Fibroblast of skin of abdomen (primary cell): ENCODE measurements at regions not wholly inside any gene's neighbourhood (a gene's known extent, or its start where the extent isn't known, plus 50 kb on each side); places are given as distances from the start of the nearest gene placed in this dataset.

Experiments used
- DNase-seq: peaks from one replicate; pipeline ENCODE4 v3.0.0-alpha.2; 2013

DNA sequence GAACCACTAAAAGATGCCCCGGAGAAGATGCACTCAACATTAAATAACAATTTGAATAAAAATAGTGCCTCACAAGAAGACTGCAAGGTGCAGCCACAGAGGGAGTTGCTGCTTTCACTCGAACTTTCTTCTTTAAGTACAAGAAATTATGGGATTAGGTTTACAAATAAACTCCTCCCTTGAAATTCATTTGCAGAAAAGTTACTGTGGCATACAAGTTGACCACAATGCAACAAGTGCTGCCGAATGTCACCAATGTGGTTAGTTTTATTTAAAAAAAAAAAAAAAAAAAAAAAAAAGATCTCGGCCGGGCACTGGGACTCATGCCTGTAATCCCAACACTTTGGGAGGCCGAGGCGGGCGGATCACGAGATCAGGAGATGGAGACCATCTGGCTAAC lies 76.8 kb upstream of the RAB4A start:
- no peak for DNase-seq

DNA sequence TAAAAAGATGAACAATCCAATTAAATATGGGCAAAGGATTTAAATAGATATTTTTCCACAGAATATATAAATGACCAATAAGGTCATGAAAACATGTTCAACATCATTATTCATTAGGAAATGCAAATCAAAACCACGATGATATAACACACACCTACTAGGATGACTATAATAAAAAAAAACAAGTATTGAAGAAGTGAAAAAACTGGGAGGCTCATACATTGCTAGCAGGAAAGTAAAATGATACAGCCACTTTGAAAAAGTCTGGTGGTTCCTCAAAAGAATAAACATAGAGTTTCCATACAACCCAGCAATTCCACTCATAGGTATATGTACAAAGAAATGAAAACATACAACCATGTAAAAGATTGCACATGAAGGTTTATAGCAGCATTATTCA lies 75.7 kb upstream of the RAB4A start:
- DNase-seq = no peak

DNA sequence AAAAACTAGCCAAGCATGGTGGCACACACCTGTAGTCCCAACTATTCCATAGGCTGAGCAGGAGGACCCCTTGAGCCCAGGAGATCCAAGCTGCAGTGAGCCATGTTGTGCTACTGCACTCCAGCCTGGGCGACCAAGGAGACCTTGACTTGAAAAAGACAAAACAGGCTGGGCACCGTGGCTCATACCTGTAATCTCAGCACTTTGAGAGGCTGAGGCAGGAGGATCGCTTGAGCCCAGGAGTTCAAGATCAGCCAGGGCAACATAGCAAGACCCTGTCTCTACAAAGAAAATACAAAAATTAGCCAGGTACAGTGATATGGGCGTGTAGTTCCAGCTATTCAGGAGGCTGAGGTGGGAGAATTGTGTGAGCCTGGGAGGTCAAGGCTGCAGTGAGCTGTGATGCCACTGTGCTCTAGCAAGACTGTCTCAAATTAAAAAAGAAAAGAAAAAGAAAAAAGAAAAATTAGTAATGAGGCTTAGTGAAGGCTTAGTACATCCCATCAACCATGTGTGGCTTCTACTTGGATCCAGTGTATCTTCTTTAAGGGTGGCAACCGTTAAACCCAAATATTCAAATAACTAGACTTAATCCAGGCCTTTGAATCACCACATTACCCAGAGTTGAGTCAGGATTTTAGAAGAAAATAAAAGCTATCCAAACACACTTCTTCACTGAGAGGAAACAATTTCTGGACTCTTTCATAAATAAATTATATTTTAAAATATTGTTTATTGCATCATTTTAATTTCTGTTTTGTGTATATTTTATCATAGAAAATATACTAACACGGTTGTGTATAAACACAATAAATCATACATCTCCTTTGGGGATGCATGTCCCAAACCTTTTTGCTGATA lies 74.3 kb upstream of the RAB4A start:
- DNase-seq = peak; percentile 71

DNA sequence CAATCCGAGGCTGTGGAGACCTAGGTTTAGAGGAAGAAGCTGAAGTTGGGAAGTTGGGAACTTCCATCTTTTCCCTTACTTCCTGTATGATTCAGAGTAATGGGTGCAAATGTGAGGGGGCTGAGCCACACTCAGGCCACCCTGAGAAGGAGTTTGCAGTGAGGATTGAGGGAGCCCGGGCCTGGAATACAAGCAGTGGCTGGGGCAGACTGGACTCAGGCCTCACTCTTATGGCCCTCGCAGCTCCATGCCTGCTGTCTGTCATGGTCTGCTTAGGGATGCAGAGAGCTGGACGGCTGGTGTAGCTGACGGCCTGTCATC lies 73.7 kb upstream of the RAB4A start:
- DNase-seq = no peak

DNA sequence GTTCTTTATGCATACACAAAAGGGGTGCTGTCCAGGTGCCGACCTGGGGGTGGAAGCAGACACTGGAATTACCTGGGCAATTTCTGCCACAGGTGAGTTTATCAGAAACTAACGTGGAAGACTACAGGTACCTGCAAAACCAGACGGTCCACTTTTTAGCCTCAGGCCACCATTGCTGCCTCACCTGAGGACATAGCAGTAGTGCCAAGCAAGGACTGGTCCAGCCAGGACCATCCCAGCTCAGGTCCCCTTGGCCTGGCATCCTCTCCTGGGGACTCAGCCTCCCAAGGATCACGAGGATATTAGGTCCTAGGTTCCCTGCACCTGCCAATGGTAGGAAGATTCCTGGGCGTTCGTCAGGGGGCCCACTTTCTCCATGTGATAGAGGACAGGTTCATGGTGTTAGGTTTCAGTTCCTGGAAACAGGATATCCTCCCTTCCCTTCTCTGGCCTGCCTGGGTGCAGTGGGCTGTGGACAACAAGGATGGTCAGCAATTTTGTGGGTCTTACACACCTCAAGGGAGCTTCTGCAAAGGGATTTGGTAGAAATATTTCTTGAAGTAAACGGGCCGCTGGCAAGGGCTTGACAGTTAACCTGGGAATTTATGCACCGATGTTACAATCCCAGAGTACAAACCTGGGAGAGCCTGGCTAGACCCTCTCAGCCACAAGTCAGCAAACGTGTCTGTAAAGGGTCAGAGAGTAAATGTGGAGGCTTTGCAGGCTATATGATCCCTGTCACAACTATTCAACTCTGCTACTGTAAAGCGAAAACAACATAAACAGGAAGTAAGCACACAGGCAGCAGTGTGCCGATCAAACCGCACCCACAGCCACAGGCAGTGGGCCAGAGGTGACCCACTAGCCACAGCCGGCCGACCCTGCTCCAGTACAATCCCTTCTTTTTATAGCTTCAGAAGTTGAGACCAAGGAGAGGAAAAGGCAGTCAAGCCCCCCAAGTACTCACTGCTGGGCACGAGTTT lies 71.4 kb upstream of the RAB4A start:
- DNase-seq = no peak

DNA sequence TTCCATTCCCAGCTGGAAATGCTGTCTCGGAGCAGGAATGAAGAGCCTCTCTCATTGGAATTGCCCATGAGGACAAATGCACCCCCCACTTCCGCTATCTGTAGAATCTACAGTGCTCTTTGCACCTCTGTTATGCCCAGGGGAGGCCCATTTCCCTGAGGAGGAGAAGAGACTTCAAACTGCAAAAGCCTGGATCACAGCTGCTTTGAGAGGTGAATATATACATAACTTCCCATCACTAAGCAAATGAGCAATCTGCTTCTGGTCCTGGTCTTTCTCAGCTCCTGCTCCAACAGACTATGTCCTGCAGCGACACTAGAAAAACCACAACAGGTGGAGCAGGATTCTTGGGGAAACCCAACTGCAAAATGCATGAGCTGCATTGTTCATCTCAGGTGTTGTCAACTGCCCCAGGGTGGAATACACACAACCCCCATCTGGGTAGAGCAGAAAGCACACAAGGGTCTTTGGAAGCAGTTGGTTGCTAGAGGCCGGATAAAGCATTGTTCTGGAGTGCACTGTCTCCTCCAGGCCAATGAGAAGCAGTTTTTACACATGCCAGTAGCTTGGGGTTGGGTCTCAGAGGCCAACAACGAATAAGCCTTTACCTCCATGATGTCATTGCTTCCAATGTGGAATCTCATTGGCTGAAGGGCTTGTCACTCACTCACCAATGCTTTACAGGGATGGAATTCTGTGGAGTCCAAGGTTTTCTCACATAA lies 67.7 kb upstream of the RAB4A start:
- DNase-seq = peak; percentile 83

DNA sequence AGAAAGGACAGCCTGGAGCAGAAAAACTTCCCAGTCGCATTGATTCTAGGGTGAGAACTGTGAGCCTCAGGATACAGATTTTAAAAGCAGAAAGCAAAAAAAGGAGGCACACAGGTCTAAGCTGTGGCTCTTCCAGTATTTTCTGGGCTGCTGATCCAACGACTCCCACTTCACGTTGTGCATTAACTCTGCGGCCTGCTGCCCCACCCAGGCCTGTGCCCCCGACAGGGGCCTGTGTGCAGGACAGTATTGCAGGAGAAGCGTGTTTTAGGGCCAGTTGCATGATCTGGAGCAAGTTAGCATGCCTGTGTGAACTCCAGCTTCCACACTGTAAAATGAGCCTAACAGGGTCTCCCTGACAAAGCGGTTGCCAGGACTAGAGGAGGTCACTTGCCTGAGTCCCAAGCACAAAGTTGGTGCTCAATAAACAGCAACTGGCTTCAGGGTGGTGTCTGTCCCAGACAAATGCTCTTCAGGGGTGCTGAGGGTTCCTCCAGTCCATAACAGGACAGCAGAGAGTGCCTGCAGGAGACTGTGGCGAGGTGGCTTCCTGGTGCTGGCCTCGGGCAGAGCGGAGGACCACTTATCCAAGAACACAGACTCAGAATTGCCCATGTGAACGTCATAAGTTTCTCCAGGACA lies 66.8 kb upstream of the RAB4A start:
- no peak for DNase-seq

DNA sequence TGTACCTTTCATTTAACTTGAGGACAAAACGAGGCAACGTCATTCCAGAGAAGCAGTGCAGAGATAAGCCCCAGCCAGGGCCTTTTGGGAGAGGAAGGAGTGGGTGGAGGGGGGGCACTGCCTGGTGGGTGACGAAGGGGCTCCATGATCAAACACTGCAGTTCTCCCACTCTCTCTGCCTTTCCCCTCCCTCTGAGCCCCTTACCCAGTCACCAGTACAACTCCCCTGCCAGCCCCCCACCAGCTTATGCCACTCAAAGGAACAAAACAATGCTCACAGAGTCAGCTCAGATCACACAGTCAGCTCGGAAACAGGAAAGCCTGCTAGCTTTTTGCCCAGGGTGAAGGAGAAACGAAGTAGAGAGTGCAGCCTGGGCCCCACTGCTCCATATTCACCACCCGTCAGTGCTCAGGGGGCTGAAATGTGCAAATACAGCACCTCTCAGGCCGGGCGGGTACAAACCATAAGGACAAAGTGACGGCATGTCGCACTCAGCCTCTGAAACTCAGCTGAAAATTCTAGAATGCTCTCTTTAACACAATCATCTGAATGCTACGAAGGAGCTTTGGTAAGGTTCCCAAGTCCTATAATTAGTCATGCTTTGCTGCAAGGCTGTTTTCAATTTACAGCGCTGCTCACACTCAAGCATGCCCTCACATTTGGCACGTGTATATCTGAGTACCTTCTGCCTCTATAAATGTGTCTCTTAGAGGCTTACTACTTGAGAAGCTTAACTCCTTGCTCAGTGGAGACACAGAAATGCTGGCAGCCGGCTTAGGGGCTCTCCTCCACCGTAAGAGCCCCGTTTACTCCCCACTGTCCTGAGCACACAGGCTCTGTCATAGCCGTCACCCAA lies 65.8 kb upstream of the RAB4A start:
- peak; percentile 94 for DNase-seq

DNA sequence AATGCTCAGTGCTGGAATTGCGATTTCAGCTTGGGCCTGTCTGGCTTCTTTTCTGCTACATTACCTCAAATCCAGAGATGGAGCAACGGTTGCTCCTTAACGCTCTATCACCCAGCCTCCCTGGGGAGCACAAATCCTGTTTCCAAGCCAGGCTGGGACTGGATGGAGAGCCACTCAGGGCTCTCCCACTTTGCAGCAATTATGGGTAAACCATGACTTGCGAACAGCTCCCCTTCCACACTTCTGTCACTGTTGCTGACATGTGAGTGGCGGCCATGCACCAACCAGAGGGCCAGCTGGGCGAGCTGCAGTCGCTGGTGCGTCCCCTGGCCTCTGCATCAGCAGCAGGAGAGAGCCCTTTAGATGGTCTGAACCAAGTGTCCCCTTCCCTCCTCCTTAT lies 65.1 kb upstream of the RAB4A start:
- no peak for DNase-seq

DNA sequence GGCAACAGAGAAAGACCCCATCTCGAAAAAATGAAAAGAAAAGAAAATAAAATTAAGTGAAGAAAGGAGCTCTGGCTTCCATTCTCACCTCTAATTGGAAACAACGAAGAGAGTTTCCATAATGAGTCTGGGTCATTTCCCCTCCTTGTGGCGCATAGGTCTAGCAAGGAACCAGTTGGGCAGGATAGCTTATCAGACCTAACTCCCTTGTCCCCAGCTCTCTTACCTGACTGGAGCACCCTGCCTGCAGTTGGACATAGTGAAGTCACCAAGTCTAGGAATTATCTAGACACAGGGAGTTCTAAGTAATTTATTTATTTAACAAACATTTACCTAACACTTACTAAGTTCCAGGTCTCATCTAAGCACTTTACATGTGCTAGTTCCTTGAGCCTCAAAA lies 63.0 kb upstream of the RAB4A start:
- no peak for DNase-seq

DNA sequence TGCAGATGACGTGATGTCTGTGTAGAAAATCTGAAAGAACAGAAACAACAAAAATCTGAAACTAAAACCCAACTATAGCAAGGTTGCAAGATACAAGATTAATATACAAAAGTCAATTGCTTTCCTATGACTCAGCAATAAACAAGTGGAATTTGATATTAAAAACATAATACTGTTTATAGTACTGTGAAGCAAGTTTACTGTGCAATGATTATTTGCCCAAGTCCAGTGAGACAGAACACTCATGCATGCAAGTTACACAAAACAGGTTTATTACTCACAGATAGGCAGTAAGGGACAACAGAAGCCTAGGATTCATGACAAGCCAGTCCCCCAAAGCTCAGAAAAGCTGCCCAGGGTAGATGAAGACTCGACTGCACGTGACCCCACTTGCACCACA lies 62.4 kb upstream of the RAB4A start:
- DNase-seq = no peak

DNA sequence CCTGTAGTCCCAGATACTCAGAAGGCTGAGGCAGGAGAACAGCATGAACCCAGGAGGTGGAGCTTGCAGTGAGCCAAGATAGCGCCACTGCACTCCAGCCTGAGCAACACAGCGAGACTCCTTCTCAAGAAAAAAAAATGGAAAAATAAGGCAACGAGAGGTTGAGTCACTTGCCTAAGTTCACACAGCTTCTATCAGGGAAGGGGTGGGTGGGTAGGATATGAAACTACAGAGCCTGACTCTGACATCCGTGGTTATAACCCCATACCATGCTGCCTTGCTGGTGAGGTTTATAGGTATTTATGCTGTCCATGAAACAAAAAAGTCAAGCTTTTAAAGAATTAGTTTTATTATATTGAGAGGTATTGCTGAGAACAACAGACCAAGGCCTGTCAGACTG lies 61.5 kb upstream of the RAB4A start:
- DNase-seq = peak; percentile 72

DNA sequence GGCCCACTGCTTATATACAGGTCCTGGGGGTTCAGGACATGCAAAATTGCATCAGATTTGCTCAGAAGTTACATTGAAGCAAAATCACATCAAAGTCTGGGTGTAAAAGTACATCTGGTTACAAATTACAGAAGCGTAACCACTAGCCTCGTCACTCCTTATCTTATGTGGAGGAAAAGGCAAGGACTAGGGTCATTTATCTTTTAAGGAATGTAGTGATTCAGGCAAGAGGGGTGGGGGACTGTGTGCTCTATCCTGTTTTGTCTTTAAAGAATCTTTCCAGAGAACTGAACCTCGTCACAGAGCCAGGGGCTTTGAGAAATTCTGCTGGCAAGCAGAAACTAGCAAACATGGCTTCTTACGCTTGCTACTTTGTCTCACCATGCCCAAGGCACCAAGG lies 61.1 kb upstream of the RAB4A start:
- DNase-seq = peak; percentile 93

DNA sequence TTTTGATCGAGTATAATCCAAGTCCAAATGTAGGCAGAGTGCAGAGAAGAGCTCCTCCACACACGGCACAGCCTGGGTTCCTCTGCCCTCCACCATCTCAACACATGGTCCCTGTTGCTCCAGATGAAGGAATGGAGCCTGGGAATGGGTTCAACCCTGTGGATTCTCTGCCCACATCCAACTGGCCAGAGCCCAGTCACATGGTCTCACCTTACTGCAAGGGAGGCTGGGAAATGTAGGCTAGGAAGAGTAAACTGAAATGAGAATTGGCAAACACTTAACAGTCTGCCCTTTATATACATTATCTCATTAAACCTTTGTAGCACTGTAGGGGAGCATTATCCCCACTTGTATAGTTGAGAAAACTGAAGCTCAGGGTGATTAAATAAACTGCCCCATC lies 60.1 kb upstream of the RAB4A start:
- DNase-seq = no peak

DNA sequence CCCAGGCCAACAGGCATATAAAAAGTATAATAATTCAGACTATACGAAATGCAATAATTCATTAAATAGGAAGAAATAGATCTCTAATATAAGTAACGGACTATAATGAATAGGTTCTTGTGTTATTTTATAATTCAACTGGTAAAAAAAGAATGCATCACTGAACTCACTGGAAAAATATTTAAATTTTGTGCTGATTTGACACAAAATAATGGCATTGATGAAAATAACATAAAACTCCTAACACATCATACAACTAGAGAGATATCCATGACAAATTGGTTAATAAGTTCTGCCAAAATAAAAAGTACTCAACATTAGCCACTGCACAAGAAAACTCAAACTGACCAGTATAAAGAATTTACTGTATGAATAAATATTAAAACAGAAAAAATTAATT lies 57.1 kb upstream of the RAB4A start:
- no peak for DNase-seq

DNA sequence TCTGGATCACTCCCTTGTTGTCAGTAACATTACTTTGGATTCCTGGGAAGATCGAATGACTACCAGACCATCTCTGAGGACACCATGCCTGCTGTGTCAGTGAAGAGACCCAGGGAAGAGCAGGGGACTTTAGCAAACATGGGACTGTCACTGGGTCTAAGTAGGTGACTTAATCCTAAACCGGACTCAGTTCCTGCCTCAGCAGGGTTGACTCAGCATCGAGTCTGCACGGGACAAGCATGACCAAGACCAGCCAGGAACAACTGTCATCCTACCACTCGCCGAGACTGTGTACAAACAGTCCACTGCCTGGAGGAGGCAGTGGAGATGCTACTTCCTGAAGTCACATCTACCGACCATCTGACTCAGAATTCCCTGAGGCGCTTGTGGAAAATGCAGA lies 53.2 kb upstream of the RAB4A start:
- no peak for DNase-seq

DNA sequence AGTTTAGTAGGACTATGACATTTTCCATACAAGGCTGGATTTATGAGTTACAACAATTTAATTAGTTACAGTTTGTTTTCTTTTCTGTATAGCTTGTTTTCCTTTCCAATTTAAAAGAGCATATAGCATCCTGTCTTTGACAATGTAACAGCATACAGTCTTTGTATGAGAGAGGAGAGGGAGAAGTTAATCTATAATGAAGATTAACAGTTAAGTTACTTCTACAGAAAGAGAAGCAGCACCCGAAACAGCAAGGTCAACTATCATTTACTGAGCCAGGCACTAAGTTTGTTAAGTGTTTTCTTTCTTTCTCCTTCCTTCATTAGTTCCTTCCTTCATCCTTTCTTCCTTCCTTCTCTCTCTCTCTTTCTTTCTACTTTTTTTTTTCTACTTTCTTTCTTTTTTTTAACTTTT lies 52.3 kb upstream of the RAB4A start:
- DNase-seq = no peak

DNA sequence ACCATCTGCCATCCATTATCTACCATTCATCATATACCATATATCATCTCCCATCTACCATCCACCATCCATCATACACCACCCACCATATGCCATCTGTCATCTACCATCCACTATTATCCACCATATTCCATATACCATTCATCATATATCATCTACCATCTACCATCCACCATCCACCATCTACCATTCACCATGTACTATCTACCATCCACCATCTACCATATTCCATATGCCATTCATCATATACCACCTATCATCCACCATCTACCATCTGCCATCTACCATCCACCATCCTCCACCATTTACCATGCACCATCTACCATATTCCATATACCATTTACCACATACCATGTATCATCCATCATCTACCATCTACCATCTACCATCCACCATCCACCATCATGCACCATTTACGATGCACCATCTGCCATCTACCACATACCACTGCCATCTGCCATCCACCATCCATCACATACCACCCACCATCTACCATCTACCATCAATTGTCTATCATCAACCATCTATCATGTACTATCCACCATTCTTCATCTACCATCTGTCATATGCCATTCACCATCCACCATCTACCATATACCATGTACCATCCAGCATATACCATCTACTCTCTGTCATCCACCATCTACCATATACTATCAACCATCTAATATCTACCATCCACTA lies 50.6 kb upstream of the RAB4A start:
- no peak for DNase-seq

DNA sequence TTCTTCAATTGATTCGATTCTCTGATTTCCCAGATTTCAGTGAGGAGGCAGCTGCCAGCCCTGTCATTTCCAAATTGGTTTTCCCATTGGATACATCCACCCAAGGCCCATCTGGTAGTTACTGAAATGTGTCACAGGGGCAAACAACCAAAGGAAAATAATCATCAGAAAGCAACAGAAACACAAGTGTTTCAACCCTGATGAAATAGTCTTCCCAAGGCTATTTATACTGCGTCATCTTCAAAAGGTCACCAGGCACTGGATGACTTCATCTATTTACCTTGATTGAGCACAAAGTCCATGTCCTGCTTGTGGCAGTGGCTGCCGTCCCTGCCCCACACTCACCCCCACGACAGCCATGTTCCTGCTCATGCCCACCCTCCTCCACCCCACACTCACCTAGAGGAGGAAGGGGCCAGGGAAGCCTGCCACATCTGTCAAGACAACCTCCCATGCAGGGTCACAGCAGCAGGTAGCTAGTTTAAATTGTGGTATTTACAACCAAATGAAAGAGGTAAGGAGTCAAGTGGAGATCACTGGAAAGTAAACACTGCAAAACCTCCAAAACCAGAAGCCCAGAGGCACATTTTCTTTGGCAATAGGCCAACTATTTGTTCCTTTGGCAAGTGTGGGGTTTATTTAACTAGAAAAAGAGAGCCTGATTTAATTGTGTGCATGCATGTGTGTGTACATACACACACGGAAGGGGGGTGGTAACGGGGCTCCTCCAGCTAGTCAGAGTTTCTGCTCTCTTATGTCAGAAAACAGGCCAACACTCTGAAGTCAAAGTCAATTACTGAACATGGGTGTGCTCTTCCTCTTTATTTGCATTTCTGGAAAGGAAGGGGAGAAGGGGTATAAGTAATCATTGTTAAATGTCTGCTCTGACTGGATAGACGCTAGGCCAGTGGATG lies 49.5 kb upstream of the RAB4A start:
- no peak for DNase-seq
